Vagina (tissue), 2 donors: ENCODE measurements at regions not wholly inside any gene's neighbourhood (a gene's known extent, or its start where the extent isn't known, plus 50 kb on each side); places are given as distances from the start of the nearest gene placed in this dataset.

ENCODE experiments used
- DNase-seq, 2 donors: peaks; one replicate each; pipeline ENCODE4 v3.0.0-alpha.2; 2017; ENCODE audit errors: extremely low spot score in 2 of 2
- H3K27ac ChIP-seq: fragments of 200-600 bp; sonication (generic); one replicate; pipeline ENCODE4 v1.5.1; 2019
- H3K27me3 ChIP-seq: fragments of 200-600 bp; sonication (generic); one replicate; pipeline ENCODE4 v1.5.1; 2019
- H3K36me3 ChIP-seq, 2 donors: fragments of 200-600 bp; sonication (generic); one replicate each; pipeline ENCODE4 v1.5.1; 2017 to 2019
- H3K4me1 ChIP-seq: fragments of 200-600 bp; sonication (generic); one replicate; pipeline ENCODE4 v1.5.1; 2019
- H3K4me3 ChIP-seq, 2 donors: fragments of 200-600 bp; sonication (generic); 1 replicate in 1 of 2; 2 replicates in 1 of 2; pipeline ENCODE4 v1.5.1; 2016 to 2019
- H3K9me3 ChIP-seq: fragments of 200-600 bp; sonication (generic); one replicate; pipeline ENCODE4 v1.5.1; 2019
- CTCF ChIP-seq, 3 experiments: fragments of 450-650 bp in 2 of 3; fragments of 200-600 bp in 1 of 3; sonication (generic) in 1 of 3; IDR thresholded peaks; one replicate each; pipeline ENCODE4 v1.5.1; 2017 to 2019; ENCODE audit warnings: antibody characterized with exemption in 3 of 3, mild to moderate bottlenecking in 2 of 3, moderate library complexity in 2 of 3
- POLR2A ChIP-seq, 2 donors: fragments of 450-650 bp; IDR thresholded peaks; one replicate each; pipeline ENCODE4 v1.6.1; 2017; ENCODE audit warnings: antibody characterized with exemption in 2 of 2, mild to moderate bottlenecking in 2 of 2, moderate library complexity in 2 of 2
- POLR2AphosphoS5 ChIP-seq, 2 donors: sonication (generic); formaldehyde crosslinking; IDR thresholded peaks; one replicate each; pipeline ENCODE4 v1.9.0; 2017; ENCODE audit warnings: antibody characterized with exemption in 2 of 2, mild to moderate bottlenecking in 2 of 2, low read depth in 1 of 2; ENCODE audit not compliant: insufficient read depth in 1 of 2
- intact Hi-C: fragments of 100-400 bp; cut with DNase I; formaldehyde crosslinking; loops from one replicate; pipeline ENCODE4 v1.15.1; 2023

- TF ChIP-seq POLR2AphosphoS5 (IDR thresholded peaks at IDR 0.05; ENCODE audit: insufficient read depth in 1 of 2, low read depth in 1 of 2) (no peak), CTCF (IDR thresholded peaks at IDR 0.05) (no peak), POLR2A (IDR thresholded peaks at IDR 0.05) (no peak)
- no peak for DNase-seq
- H3K4me3 ChIP-seq = no peak overlapping the region
- H3K4me1 ChIP-seq = no peaks in the 10 kb centered on the region
- H3K36me3 ChIP-seq = no peaks in the 10 kb centered on the region
- intact Hi-C loops = no loop called here
- H3K27me3 ChIP-seq = no peaks in the 10 kb centered on the region
- no peaks in the 10 kb centered on the region for H3K9me3 ChIP-seq
- no peak overlapping the region for H3K27ac ChIP-seq
These were observed 991.8 kb downstream of the GBE1 start for GRCh38 chr3:80769683-80770082.

GRCh38 chr3:80767604-80768003 is 993.8 kb downstream of the GBE1 start:
- Histone ChIP-seq H3K27ac (no peak overlapping the region), H3K4me1 (no peaks in the 10 kb centered on the region), H3K36me3 (no peaks in the 10 kb centered on the region), H3K9me3 (no peaks in the 10 kb centered on the region), H3K4me3 (no peak overlapping the region), H3K27me3 (no peaks in the 10 kb centered on the region)
- DNase-seq = no peak
- no peak for TF ChIP-seq POLR2A (IDR thresholded peaks at IDR 0.05)
- intact Hi-C loops = no loop called here

- DNase-seq = no peak
- H3K36me3 ChIP-seq = no peaks in the 10 kb centered on the region
- H3K27me3 ChIP-seq = no peaks in the 10 kb centered on the region
- H3K9me3 ChIP-seq = no peaks in the 10 kb centered on the region
- TF ChIP-seq POLR2AphosphoS5 (IDR thresholded peaks at IDR 0.05; ENCODE audit: insufficient read depth in 1 of 2, low read depth in 1 of 2) = no peak
- no peak overlapping the region for H3K27ac ChIP-seq
- intact Hi-C loops = no loop called here
- no peaks in the 10 kb centered on the region for H3K4me1 ChIP-seq
- no peak overlapping the region for H3K4me3 ChIP-seq
These were observed 987.2 kb upstream of the ROBO1 start for GRCh38 chr3:80754969-80755368.

- no peaks in the 10 kb centered on the region for H3K4me1 ChIP-seq
- no peaks in the 10 kb centered on the region for H3K9me3 ChIP-seq
- H3K27ac ChIP-seq = no peak overlapping the region
- intact Hi-C loops = no loop called here
- H3K4me3 ChIP-seq = no peak overlapping the region
- DNase-seq = no peak
- no peaks in the 10 kb centered on the region for H3K27me3 ChIP-seq
- TF ChIP-seq CTCF (IDR thresholded peaks at IDR 0.05) (no peak), POLR2AphosphoS5 (IDR thresholded peaks at IDR 0.05; ENCODE audit: insufficient read depth in 1 of 2, low read depth in 1 of 2) (no peak), POLR2A (IDR thresholded peaks at IDR 0.05) (no peak)
- H3K36me3 ChIP-seq = no peaks in the 10 kb centered on the region
These were observed 985.2 kb upstream of the ROBO1 start for GRCh38 chr3:80753021-80753420.

GRCh38 chr3:80750637-80751036 is 982.8 kb upstream of the ROBO1 start:
- Histone ChIP-seq H3K27me3 (no peaks in the 10 kb centered on the region), H3K4me3 (no peak overlapping the region), H3K27ac (no peak overlapping the region), H3K36me3 (no peaks in the 10 kb centered on the region), H3K9me3 (no peaks in the 10 kb centered on the region), H3K4me1 (no peaks in the 10 kb centered on the region)
- no peak for TF ChIP-seq POLR2AphosphoS5 (IDR thresholded peaks at IDR 0.05; ENCODE audit: insufficient read depth in 1 of 2, low read depth in 1 of 2)
- TF ChIP-seq CTCF (IDR thresholded peaks at IDR 0.05) = no peak
- TF ChIP-seq POLR2A (IDR thresholded peaks at IDR 0.05) = no peak
- no peak for DNase-seq
- intact Hi-C loops = no loop called here

- H3K36me3 ChIP-seq = no peaks in the 10 kb centered on the region
- H3K27me3 ChIP-seq = no peaks in the 10 kb centered on the region
- H3K4me3 ChIP-seq = no peak overlapping the region
- no peaks in the 10 kb centered on the region for H3K9me3 ChIP-seq
- intact Hi-C loops = no loop called here
- H3K4me1 ChIP-seq = no peaks in the 10 kb centered on the region
- no peak overlapping the region for H3K27ac ChIP-seq
- no peak for DNase-seq
- TF ChIP-seq POLR2A (IDR thresholded peaks at IDR 0.05) = no peak
- TF ChIP-seq CTCF (IDR thresholded peaks at IDR 0.05) = no peak
- no peak for TF ChIP-seq POLR2AphosphoS5 (IDR thresholded peaks at IDR 0.05; ENCODE audit: insufficient read depth in 1 of 2, low read depth in 1 of 2)
These were observed 967.1 kb upstream of the ROBO1 start for GRCh38 chr3:80734920-80735319.
